T-helper 1 cell treated with Interleukin-12 subunit alpha and Interleukin-12 subunit beta and Interleukin-4 antibody, amounts not matched to agents 30 μg/mL and 1 μg/mL, for 36 hours (primary cell): ENCODE measurements at regions not wholly inside any gene's neighbourhood (a gene's known extent, or its start where the extent isn't known, plus 50 kb on each side); places are given as distances from the start of the nearest gene placed in this dataset.
"Not testable (repeated sequence)": the region's sequence is repeated elsewhere in the genome, so short reads cannot be mapped to it uniquely, and the experiment has no call there.

Experiments used
- H3K27ac Mint-ChIP-seq: one replicate; pipeline ENCODE4 v1.8.0; 2021; ENCODE audit warnings: mild to moderate bottlenecking, mixed read lengths
- H3K27me3 Mint-ChIP-seq: one replicate; pipeline ENCODE4 v1.8.0; 2021; ENCODE audit warnings: low read depth, mixed read lengths
- H3K36me3 Mint-ChIP-seq: one replicate; pipeline ENCODE4 v1.8.0; 2021; ENCODE audit warnings: low read depth, mixed read lengths
- H3K4me1 Mint-ChIP-seq: one replicate; pipeline ENCODE4 v1.8.0; 2021; ENCODE audit warnings: low read depth, mixed read lengths
- H3K4me3 Mint-ChIP-seq: one replicate; pipeline ENCODE4 v1.8.0; 2021; ENCODE audit warnings: mild to moderate bottlenecking, moderate library complexity, mixed read lengths
- H3K9me3 Mint-ChIP-seq: one replicate; pipeline ENCODE4 v1.8.0; 2021; ENCODE audit warnings: mixed read lengths

GRCh38 chr17:49898366-49899190, 50.7 kb upstream of the TAC4 start:
- H3K9me3 Mint-ChIP-seq, result no peaks in the 10 kb centered on the region
- no peaks in the 10 kb centered on the region for H3K4me1 Mint-ChIP-seq
- H3K27me3 Mint-ChIP-seq, result peaks cover 62% of the 10 kb centered on the region
- no peaks in the 10 kb centered on the region for H3K36me3 Mint-ChIP-seq
- no peak overlapping the region for H3K4me3 Mint-ChIP-seq
- H3K27ac Mint-ChIP-seq, result no peak overlapping the region

- Mint-ChIP-seq H3K9me3 (no peaks in the 10 kb centered on the region), H3K27me3 (peaks cover 63% of the 10 kb centered on the region), H3K27ac (no peak overlapping the region), H3K36me3 (no peaks in the 10 kb centered on the region), H3K4me1 (no peaks in the 10 kb centered on the region), H3K4me3 (no peak overlapping the region)
Measured at GRCh38 chr17:49899191-49899485, 51.3 kb upstream of the TAC4 start.

- H3K9me3 Mint-ChIP-seq, result no peaks in the 10 kb centered on the region
- peaks cover 64% of the 10 kb centered on the region for H3K27me3 Mint-ChIP-seq
- no peak overlapping the region for H3K27ac Mint-ChIP-seq
- H3K4me1 Mint-ChIP-seq, result no peaks in the 10 kb centered on the region
- H3K36me3 Mint-ChIP-seq, result no peaks in the 10 kb centered on the region
- H3K4me3 Mint-ChIP-seq, result no peak overlapping the region
Measured at GRCh38 chr17:49899588-49899987, 51.7 kb upstream of the TAC4 start.

- H3K27ac Mint-ChIP-seq, H3K4me3 Mint-ChIP-seq, H3K4me1 Mint-ChIP-seq, H3K9me3 Mint-ChIP-seq, H3K36me3 Mint-ChIP-seq: not testable (repeated sequence)
- peaks cover 65% of the 10 kb centered on the region for H3K27me3 Mint-ChIP-seq
Measured at GRCh38 chr17:49900801-49901200, 52.9 kb upstream of the TAC4 start.

- H3K36me3 Mint-ChIP-seq, result no peaks in the 10 kb centered on the region
- no peak overlapping the region for H3K27ac Mint-ChIP-seq
- H3K4me1 Mint-ChIP-seq, result no peaks in the 10 kb centered on the region
- peaks cover 65% of the 10 kb centered on the region for H3K27me3 Mint-ChIP-seq
- H3K9me3 Mint-ChIP-seq, result no peaks in the 10 kb centered on the region
- no peak overlapping the region for H3K4me3 Mint-ChIP-seq
Measured at GRCh38 chr17:49901460-49902331, 53.8 kb upstream of the TAC4 start.

- Mint-ChIP-seq H3K9me3 (no peaks in the 10 kb centered on the region), H3K27ac (no peak overlapping the region), H3K4me1 (no peaks in the 10 kb centered on the region), H3K36me3 (no peaks in the 10 kb centered on the region), H3K27me3 (peaks cover 74% of the 10 kb centered on the region), H3K4me3 (no peak overlapping the region)
Measured at GRCh38 chr17:49903523-49903922, 55.7 kb upstream of the TAC4 start.

- Mint-ChIP-seq H3K27ac (no peak overlapping the region), H3K4me3 (no peak overlapping the region), H3K9me3 (no peaks in the 10 kb centered on the region), H3K4me1 (no peaks in the 10 kb centered on the region), H3K27me3 (peaks cover 79% of the 10 kb centered on the region), H3K36me3 (no peaks in the 10 kb centered on the region)
Measured at GRCh38 chr17:49904893-49905292, 57.0 kb upstream of the TAC4 start.

GRCh38 chr17:49906531-49907136, 58.8 kb upstream of the TAC4 start:
- Mint-ChIP-seq H3K36me3 (peaks cover 1% of the 10 kb centered on the region), H3K9me3 (no peaks in the 10 kb centered on the region), H3K4me1 (peaks cover 5% of the 10 kb centered on the region), H3K4me3 (no peak overlapping the region), H3K27ac (no peak overlapping the region), H3K27me3 (peaks cover 76% of the 10 kb centered on the region)

GRCh38 chr17:49907279-49907678, 59.4 kb upstream of the TAC4 start:
- Mint-ChIP-seq H3K27me3 (peaks cover 80% of the 10 kb centered on the region), H3K36me3 (peaks cover 1% of the 10 kb centered on the region), H3K4me3 (no peak overlapping the region), H3K9me3 (no peaks in the 10 kb centered on the region), H3K27ac (no peak overlapping the region), H3K4me1 (peaks cover 5% of the 10 kb centered on the region)

GRCh38 chr17:49908782-49909714, 59.9 kb upstream of the DLX4 start:
- Mint-ChIP-seq H3K4me1 (peaks cover 5% of the 10 kb centered on the region), H3K27ac (no peak overlapping the region), H3K4me3 (no peak overlapping the region), H3K27me3 (peaks cover 75% of the 10 kb centered on the region), H3K9me3 (no peaks in the 10 kb centered on the region), H3K36me3 (peaks cover 1% of the 10 kb centered on the region)

- Mint-ChIP-seq H3K27me3 (peaks cover 68% of the 10 kb centered on the region), H3K36me3 (peaks cover 1% of the 10 kb centered on the region), H3K4me1 (peaks cover 5% of the 10 kb centered on the region), H3K27ac (no peak overlapping the region), H3K4me3 (no peak overlapping the region), H3K9me3 (no peaks in the 10 kb centered on the region)
Measured at GRCh38 chr17:49910094-49910857, 58.7 kb upstream of the DLX4 start.

GRCh38 chr17:49910858-49911204, 58.2 kb upstream of the DLX4 start:
- peaks cover 69% of the 10 kb centered on the region for H3K27me3 Mint-ChIP-seq
- no peak overlapping the region for H3K4me3 Mint-ChIP-seq
- peaks cover 1% of the 10 kb centered on the region for H3K36me3 Mint-ChIP-seq
- no peak overlapping the region for H3K27ac Mint-ChIP-seq
- H3K9me3 Mint-ChIP-seq, result no peaks in the 10 kb centered on the region
- peaks cover 5% of the 10 kb centered on the region for H3K4me1 Mint-ChIP-seq

GRCh38 chr17:49911719-49912118, 57.3 kb upstream of the DLX4 start:
- H3K36me3 Mint-ChIP-seq, result peaks cover 1% of the 10 kb centered on the region
- no peak overlapping the region for H3K27ac Mint-ChIP-seq
- peaks cover 5% of the 10 kb centered on the region for H3K4me1 Mint-ChIP-seq

More at GRCh38 chr17:49911719-49912118, 57.3 kb upstream of the DLX4 start:
- Mint-ChIP-seq H3K4me3 (no peak overlapping the region), H3K27me3 (peaks cover 72% of the 10 kb centered on the region), H3K9me3 (no peaks in the 10 kb centered on the region)
